C4-2B (cell line): ENCODE measurements at regions not wholly inside any gene's neighbourhood (a gene's known extent, or its start where the extent isn't known, plus 50 kb on each side); places are given as distances from the start of the nearest gene placed in this dataset.

Source experiments
- ZFX ChIP-seq: fragments of 450-650 bp; IDR thresholded peaks from 2 replicates; pipeline ENCODE4 v1.6.1; 2017
- TF ChIP-seq, protein P1 (sequence below): fragments of 450-650 bp; conservative IDR thresholded peaks from 2 replicates; pipeline ENCODE4 v1.5.1; 2017; ENCODE audit warnings: mild to moderate bottlenecking

DNA sequence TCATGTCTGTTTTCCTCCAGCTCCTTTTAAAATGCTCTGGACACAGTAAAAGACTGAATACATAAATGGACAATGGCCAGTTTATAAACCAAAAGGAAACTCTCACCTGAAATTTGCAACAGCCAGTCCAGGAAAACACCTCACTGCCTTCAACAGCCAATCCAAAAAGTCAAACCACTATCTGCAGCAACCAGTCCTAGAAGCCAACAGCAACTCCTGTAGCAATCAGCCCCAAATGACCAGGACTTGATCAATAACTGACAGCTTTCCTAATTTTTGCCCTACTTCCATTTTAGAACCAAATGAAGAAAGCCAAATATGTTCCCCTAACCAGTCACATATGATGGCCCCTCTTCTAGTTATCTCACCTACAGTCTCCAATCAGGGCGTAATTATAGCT, 309.5 kb upstream of the CPXCR1 start:
- TF ChIP-seq, protein P1, sequence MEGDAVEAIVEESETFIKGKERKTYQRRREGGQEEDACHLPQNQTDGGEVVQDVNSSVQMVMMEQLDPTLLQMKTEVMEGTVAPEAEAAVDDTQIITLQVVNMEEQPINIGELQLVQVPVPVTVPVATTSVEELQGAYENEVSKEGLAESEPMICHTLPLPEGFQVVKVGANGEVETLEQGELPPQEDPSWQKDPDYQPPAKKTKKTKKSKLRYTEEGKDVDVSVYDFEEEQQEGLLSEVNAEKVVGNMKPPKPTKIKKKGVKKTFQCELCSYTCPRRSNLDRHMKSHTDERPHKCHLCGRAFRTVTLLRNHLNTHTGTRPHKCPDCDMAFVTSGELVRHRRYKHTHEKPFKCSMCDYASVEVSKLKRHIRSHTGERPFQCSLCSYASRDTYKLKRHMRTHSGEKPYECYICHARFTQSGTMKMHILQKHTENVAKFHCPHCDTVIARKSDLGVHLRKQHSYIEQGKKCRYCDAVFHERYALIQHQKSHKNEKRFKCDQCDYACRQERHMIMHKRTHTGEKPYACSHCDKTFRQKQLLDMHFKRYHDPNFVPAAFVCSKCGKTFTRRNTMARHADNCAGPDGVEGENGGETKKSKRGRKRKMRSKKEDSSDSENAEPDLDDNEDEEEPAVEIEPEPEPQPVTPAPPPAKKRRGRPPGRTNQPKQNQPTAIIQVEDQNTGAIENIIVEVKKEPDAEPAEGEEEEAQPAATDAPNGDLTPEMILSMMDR = no peak
- no peak for TF ChIP-seq ZFX
